Muscle of leg (tissue), 3 donors: ENCODE measurements at regions not wholly inside any gene's neighbourhood (a gene's known extent, or its start where the extent isn't known, plus 50 kb on each side); places are given as distances from the start of the nearest gene placed in this dataset.
A peak's percentile ranks its signal among the peaks of the same experiment; 100 is the strongest.

Experiments
- DNase-seq: peaks from one replicate; pipeline ENCODE4 v3.0.0; 2013
- H3K27ac ChIP-seq: one replicate; pipeline ENCODE4 v1.5.1; 2013; ENCODE audit warnings: mild to moderate bottlenecking, low read length, control low read depth
- H3K27me3 ChIP-seq: one replicate; pipeline ENCODE4 v1.6.1; 2013; ENCODE audit warnings: low read length; ENCODE audit not compliant: control insufficient read depth, insufficient read depth
- H3K36me3 ChIP-seq: one replicate; pipeline ENCODE4 v1.6.1; 2013; ENCODE audit warnings: low read length; ENCODE audit not compliant: control insufficient read depth, insufficient read depth
- H3K4me1 ChIP-seq: one replicate; pipeline ENCODE4 v1.6.1; 2013; ENCODE audit warnings: low read length; ENCODE audit not compliant: control insufficient read depth, insufficient read depth
- H3K4me3 ChIP-seq: one replicate; pipeline ENCODE4 v1.5.1; 2013; ENCODE audit warnings: low read length, control low read depth
- H3K9me3 ChIP-seq: replicated peaks from 2 replicates; pipeline ENCODE4 v1.6.1; 2013; ENCODE audit warnings: low read depth, low read length; ENCODE audit not compliant: control insufficient read depth
- WGBS: methylation state at CpG from one replicate; pipeline ENCODE4 v1.1.5; 2013; ENCODE audit warnings: missing lambda C conversion rate; ENCODE audit not compliant: insufficient coverage; 5-methylcytosine and 5-hydroxymethylcytosine counted together

- Histone ChIP-seq H3K27me3 (no peaks in the 10 kb centered on the region), H3K4me1 (no peaks in the 10 kb centered on the region), H3K36me3 (no peaks in the 10 kb centered on the region), H3K4me3 (no peak overlapping the region), H3K9me3 (no peaks in the 10 kb centered on the region), H3K27ac (no peak overlapping the region)
- 80% methylated on average over 1 of the region's 5 CpGs for WGBS
- DNase-seq = no peak
Observed at GRCh38 chr1:169001353-169001752, 105.1 kb upstream of the ATP1B1 start.

- DNase-seq = peak; percentile 48
- no CpG with 5 or more reads among the region's 1 CpG for WGBS
- Histone ChIP-seq H3K9me3 (no peaks in the 10 kb centered on the region), H3K4me1 (no peaks in the 10 kb centered on the region), H3K27me3 (no peaks in the 10 kb centered on the region), H3K4me3 (no peak overlapping the region), H3K36me3 (no peaks in the 10 kb centered on the region), H3K27ac (no peak overlapping the region)
Observed at GRCh38 chr1:169003864-169004516, 102.5 kb upstream of the ATP1B1 start.

- 83% methylated on average over 3 of the region's 4 CpGs for WGBS
- H3K4me3 ChIP-seq = no peak overlapping the region
- H3K9me3 ChIP-seq = no peaks in the 10 kb centered on the region
- DNase-seq = no peak
- H3K4me1 ChIP-seq = no peaks in the 10 kb centered on the region
- no peaks in the 10 kb centered on the region for H3K36me3 ChIP-seq
- H3K27me3 ChIP-seq = no peaks in the 10 kb centered on the region
- H3K27ac ChIP-seq = no peak overlapping the region
Observed at GRCh38 chr1:169005776-169006175, 100.7 kb upstream of the ATP1B1 start.

GRCh38 chr1:169009666-169010065 lies 96.8 kb upstream of the ATP1B1 start:
- Histone ChIP-seq H3K27ac (no peak overlapping the region), H3K4me1 (no peaks in the 10 kb centered on the region), H3K36me3 (no peaks in the 10 kb centered on the region), H3K27me3 (no peaks in the 10 kb centered on the region), H3K4me3 (no peak overlapping the region), H3K9me3 (no peaks in the 10 kb centered on the region)
- DNase-seq = peak; percentile 11

GRCh38 chr1:169012416-169012815 lies 94.1 kb upstream of the ATP1B1 start:
- WGBS = no CpG with 5 or more reads among the region's 2 CpGs

GRCh38 chr1:169013821-169014220 lies 92.7 kb upstream of the ATP1B1 start:
- H3K4me1 ChIP-seq = no peaks in the 10 kb centered on the region
- no CpG with 5 or more reads among the region's 4 CpGs for WGBS
- H3K27ac ChIP-seq = no peak overlapping the region
- DNase-seq = no peak
- no peaks in the 10 kb centered on the region for H3K36me3 ChIP-seq
- no peaks in the 10 kb centered on the region for H3K27me3 ChIP-seq
- no peak overlapping the region for H3K4me3 ChIP-seq
- H3K9me3 ChIP-seq = no peaks in the 10 kb centered on the region

More at GRCh38 chr1:169012416-169012815, 94.1 kb upstream of the ATP1B1 start:
- H3K4me3 ChIP-seq = no peak overlapping the region
- no peak for DNase-seq
- H3K36me3 ChIP-seq = no peaks in the 10 kb centered on the region
- H3K4me1 ChIP-seq = no peaks in the 10 kb centered on the region
- no peak overlapping the region for H3K27ac ChIP-seq
- H3K27me3 ChIP-seq = no peaks in the 10 kb centered on the region
- no peaks in the 10 kb centered on the region for H3K9me3 ChIP-seq

GRCh38 chr1:169015464-169015863 lies 91.0 kb upstream of the ATP1B1 start:
- Histone ChIP-seq H3K36me3 (no peaks in the 10 kb centered on the region), H3K9me3 (no peaks in the 10 kb centered on the region), H3K4me3 (no peak overlapping the region), H3K27me3 (no peaks in the 10 kb centered on the region), H3K27ac (no peak overlapping the region), H3K4me1 (no peaks in the 10 kb centered on the region)
- DNase-seq = no peak
- WGBS = 83% methylated on average over 4 of the region's 5 CpGs

GRCh38 chr1:169018751-169019150 lies 87.7 kb upstream of the ATP1B1 start:
- no peak overlapping the region for H3K27ac ChIP-seq
- H3K36me3 ChIP-seq = no peaks in the 10 kb centered on the region
- DNase-seq = no peak
- H3K4me1 ChIP-seq = no peaks in the 10 kb centered on the region
- no CpG with 5 or more reads among the region's 4 CpGs for WGBS
- no peaks in the 10 kb centered on the region for H3K9me3 ChIP-seq
- no peaks in the 10 kb centered on the region for H3K27me3 ChIP-seq
- no peak overlapping the region for H3K4me3 ChIP-seq

GRCh38 chr1:169019419-169020058 lies 87.0 kb upstream of the ATP1B1 start:
- WGBS = 69% methylated on average over 1 of the region's 3 CpGs
- H3K4me3 ChIP-seq = no peak overlapping the region
- H3K27ac ChIP-seq = no peak overlapping the region
- H3K36me3 ChIP-seq = no peaks in the 10 kb centered on the region
- no peaks in the 10 kb centered on the region for H3K4me1 ChIP-seq
- DNase-seq = no peak
- no peaks in the 10 kb centered on the region for H3K9me3 ChIP-seq
- H3K27me3 ChIP-seq = no peaks in the 10 kb centered on the region

- Histone ChIP-seq H3K36me3 (no peaks in the 10 kb centered on the region), H3K27me3 (no peaks in the 10 kb centered on the region), H3K4me1 (no peaks in the 10 kb centered on the region), H3K4me3 (no peak overlapping the region), H3K27ac (no peak overlapping the region), H3K9me3 (no peaks in the 10 kb centered on the region)
- DNase-seq = no peak
Observed at GRCh38 chr1:169020684-169021083, 85.8 kb upstream of the ATP1B1 start.

- WGBS = no CpG with 5 or more reads among the region's 1 CpG
- Histone ChIP-seq H3K27ac (no peak overlapping the region), H3K9me3 (no peaks in the 10 kb centered on the region), H3K4me3 (no peak overlapping the region), H3K36me3 (no peaks in the 10 kb centered on the region), H3K4me1 (no peaks in the 10 kb centered on the region), H3K27me3 (no peaks in the 10 kb centered on the region)
- no peak for DNase-seq
Observed at GRCh38 chr1:169022648-169023047, 83.8 kb upstream of the ATP1B1 start.
